RCC 7860 (cell line): ENCODE measurements at regions not wholly inside any gene's neighbourhood (a gene's known extent, or its start where the extent isn't known, plus 50 kb on each side); places are given as distances from the start of the nearest gene placed in this dataset.
"Not testable (repeated sequence)": the region's sequence is repeated elsewhere in the genome, so short reads cannot be mapped to it uniquely, and the experiment has no call there.

ENCODE experiments used
- DNase-seq: peaks from one replicate; pipeline ENCODE4 v3.0.0-alpha.2; 2015; ENCODE audit warnings: low spot score
- FAIRE-seq: peaks from 2 replicates; lab custom pipeline; 2012; peaks lifted over from hg19 to GRCh38; lab: Jason Lieb, UNC

DNA sequence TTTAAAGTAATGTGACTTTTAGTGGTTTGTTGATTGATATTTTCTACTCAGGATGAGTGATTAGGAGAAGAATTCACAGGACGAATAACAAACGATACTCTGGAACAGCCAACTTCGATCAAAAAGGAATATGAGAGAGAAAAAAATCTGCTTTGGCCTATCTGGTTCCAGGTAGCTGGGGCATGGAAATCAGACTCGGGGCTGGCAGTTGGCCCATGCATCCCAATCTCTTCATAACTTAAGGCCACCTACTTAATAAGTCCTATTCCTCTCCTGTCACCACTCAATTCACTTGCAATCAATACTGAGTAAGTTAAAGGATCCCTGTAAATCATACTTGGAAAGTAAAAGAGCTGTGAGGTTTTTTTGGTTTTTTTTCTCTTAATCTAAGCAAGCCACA lies 1116.2 kb downstream of the SORCS3 start:
- DNase-seq (no peak), FAIRE-seq (no peak)

DNA sequence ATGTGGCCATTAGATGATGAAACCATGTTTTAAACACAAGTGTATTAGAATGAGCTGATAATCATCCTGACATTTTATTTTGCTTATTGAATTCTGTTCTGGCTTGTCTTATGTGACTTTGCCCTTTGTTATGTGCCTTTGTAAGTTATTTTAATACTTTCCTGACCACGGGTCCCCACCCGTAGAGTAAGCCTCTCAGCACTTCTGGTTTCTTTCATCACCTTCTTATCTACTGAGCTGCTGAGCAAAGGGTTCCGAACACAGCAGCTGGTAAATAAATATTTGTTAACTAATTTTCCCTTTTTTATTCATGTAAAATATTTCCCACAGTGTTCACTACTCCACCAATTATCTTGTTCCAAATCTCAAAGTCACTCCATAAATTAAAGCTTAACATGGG lies 1115.3 kb downstream of the SORCS3 start:
- DNase-seq (no peak), FAIRE-seq (no peak)

DNA sequence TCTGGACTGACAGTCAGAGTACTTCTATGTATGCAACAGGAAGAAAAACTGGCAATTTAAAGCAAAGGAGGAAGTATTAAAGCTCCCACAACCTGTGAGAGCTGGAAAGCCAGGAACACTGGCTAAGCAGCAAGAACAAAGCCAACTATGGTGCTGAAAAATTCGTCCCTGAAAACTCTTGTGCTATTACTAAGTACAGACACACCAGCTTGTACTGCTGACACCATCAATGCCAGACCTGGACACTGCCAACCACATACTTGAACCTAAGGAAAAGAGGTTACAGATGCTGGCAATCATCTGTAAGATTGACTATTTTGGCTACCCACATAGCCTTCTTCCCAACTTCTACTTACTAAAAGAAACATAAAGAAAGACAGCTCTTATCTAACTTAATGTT lies 1110.6 kb downstream of the SORCS3 start:
- no peak for FAIRE-seq
- DNase-seq, result no peak

DNA sequence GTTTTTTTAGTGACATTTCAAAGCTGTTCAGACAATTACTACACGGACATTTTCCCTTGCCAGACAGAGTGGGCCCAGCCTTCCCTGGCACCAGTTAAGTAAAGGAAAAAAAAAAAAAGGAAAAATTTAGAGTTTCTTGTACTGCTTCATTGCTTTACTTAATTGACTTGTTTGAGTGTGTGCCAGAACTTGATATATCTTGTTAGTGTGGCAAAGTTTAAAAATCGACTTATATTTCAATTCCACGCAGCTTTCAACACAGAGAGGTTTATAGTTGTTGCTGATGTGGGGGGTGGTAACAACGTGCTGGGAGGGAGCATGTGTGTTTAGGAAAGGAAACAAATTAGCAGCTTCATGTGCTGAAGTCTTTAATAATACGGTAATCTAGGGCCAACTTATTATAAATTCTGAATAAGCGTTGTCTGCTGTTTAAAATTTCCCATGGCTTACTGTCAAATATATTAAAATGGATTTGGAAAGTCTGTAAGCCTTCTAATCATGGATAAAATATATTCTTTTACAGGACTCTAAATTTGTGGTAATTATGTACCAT lies 1104.6 kb downstream of the SORCS3 start:
- FAIRE-seq (no peak), DNase-seq (no peak)

DNA sequence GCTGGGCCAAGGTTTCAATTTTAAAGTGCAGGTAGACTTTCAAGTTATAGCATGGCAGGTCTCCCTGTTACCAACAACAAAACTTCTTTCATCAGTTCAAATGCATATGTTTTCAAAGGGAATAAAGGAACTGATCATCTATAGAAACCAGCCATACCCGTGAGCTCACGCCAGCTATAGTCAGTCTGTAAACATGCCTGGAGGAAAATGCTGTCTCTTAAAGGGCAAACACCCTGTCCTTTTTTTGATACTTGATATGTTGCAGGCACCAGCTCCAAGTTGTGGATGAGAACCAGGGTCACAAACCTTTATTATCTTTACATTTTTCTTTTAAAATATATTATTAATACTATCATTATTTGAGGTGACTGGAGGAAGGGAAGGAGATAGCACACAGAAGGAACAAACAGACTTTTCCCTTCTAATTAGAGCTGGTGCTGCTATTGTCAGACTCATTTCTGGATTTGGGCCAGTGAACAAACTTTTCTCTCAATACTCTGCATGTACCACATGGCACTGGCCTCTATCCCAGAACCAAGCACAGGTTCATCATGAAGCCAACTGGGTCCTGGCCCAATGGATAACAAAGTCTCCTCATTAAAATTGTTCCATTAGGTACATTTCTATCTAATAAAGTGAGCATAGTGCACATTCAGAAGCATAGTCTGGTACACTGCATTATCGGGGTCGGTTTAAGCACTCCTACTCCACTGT lies 1102.4 kb downstream of the SORCS3 start:
- DNase-seq (no peak), FAIRE-seq (no peak)

DNA sequence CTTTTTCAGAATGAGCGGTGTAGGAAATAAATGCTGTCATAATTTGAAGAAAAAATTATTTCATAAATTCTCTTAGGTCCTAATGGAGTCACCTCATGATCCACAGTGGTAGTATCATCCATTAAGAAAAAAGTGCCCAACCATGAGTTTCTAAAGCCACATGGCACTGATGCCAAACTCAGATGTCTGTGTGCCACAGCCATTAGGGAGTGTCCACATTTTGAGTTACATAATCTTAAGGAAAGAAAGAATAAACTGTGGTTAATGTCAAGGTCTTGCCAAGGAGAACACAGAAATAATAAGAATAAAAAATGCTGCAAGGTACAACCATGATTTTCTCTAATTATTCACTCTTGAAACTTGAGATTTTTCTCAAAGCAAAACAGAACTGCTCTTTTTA lies 1101.8 kb downstream of the SORCS3 start:
- no peak for DNase-seq
- no peak for FAIRE-seq

DNA sequence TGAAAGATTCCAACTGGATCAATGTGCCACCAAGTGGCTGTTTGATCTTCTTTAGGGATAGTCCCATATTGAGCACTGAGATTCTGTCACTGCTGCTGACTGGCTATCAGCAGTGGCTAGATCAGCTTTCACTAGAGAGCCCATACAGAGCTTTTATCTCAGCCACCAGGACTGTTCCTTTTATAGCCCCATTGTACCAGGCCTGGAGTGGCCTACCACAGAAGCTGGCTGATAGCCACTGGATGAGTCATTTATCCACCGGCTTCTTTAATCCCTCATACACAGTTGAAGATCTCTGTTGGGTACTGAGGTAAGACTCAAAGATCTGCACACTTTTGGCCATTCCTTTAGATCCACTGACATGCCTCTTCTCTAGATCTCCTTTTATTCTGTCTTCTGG lies 1101.1 kb downstream of the SORCS3 start:
- DNase-seq (no peak), FAIRE-seq (no peak)

DNA sequence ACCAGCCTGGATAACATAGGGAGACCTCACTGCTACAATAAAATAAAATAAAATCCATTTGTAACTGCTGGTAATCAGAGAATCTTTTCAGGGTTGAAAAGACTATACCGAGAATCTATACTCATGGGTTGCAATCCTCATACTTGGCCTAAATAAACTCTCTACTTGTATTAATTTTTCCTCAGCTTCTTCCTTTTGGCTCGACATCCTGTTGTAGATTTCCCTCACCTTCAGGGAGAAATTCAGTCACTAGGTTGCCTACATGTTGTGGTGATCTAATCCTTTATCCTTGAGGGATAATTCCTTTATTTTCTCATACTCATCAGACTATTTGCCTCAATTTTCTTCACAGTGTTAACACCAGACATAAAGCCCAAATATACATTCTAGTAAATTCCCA lies 1093.4 kb downstream of the SORCS3 start:
- FAIRE-seq (no peak), DNase-seq (no peak)

DNA sequence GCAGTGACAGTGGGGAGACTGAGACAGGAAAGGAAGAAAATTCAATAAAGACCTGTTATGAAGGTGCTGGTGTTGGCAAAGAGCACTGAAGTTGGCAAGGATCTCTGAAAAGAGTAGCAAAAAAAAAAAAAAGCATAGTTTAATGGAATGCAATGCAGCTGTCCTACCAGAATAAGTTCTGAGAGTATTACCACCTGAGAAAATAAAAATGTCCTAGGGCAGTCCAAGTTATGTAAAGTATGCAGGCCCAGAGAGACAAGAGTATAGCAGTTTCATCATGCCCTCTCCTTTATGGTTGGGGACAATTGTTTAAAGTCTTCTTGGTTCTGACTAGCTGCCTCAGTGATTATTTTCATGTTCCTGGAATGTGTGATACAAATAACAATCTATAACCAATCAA lies 1092.8 kb downstream of the SORCS3 start:
- FAIRE-seq (no peak), DNase-seq (no peak)

DNA sequence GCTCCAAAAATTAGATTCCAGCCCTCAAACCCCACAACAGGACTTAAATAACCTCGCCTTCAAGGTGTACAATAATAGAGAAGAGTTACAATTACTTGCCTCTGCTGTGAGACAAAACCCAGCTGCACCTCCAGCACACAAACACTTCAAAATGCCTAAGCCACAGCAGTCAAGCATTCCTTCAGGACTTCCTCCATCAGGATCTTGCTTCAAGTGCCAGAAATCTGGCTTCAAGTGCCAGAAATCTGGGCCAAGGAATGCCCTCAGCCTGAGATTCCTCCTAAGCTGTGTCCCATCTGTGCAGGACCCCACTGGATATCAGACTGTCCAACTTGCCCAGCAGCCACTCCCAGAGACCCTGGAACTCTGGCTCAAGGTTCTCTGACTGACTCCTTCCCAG lies 1088.3 kb downstream of the SORCS3 start:
- FAIRE-seq (no peak), DNase-seq (no peak)

DNA sequence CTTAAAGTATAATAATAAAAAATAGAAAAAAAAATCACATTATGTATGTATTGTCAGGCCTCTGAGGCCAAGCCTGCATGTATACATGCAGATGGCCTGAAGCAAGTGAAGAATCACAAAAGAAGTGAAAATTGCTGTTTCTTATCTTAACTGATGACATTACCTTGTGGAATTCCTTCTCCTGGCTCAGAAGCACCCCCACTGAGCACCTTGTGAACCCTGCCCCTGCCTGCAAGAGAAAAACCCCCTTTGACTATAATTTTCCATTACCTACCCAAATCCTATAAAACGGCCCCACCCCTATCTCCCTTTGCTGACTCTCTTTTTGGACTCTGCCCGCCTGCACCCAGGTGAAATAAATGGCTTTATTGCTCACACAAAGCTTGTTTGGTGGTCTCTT lies 1086.5 kb downstream of the SORCS3 start:
- not testable (repeated sequence) for FAIRE-seq, DNase-seq

DNA sequence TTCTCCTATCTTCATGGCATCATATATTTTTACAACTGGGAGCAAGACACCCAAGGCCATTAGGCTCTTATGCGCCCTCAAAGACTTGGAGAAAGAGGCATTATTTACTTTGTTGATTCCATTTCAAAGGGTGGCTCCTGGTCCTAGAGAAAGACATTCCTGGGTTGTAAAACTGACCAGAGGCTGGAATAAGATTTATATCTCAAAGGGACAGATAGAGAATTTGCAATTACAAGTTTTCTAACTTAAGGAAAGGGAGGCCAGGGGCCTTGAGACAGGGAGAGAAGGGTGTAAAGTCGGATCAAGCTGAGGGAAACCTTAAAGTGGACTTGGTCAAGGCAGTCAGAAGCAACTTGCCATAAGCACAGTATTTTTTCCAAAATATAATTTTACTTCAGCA lies 1086.0 kb downstream of the SORCS3 start:
- no peak for DNase-seq
- no peak for FAIRE-seq

DNA sequence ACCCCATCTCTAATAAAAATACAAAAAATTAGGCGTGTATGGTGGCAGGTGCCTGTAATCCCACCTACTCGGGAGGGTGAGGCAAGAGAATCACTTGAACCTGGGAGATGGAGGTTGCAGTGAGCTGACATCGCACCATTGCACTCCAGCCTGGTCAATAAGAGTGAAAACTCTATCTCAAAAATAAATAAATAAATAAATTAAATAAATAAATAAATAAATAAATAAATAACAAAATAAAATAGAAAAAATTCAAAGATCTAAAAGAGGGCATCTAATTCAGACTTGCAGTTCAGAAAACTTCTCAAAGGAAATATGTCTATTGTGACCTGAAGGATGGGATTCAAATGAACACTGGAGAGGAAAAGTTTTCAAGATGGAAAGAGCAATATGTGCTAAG lies 1085.1 kb downstream of the SORCS3 start:
- FAIRE-seq (no peak), DNase-seq (no peak)

DNA sequence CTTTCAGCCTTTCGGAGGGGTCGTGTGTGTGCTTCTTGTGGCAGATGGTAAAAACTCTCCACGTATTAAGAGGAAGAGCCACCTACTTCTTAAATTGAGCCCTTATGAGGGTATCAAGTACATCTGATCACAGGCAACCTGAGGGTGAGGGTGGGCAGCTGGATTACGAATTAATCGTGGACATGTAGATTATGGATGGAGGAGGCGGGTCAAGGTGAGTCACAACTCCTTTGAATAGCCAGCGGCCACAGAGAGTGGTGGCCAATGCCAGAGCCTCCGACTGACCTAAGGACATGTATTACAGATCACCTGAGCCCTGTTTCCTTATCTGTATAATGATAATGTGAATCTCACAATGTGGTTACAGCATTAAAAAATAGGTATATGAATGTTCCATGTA lies 1083.9 kb downstream of the SORCS3 start:
- no peak for DNase-seq
- FAIRE-seq, result no peak

DNA sequence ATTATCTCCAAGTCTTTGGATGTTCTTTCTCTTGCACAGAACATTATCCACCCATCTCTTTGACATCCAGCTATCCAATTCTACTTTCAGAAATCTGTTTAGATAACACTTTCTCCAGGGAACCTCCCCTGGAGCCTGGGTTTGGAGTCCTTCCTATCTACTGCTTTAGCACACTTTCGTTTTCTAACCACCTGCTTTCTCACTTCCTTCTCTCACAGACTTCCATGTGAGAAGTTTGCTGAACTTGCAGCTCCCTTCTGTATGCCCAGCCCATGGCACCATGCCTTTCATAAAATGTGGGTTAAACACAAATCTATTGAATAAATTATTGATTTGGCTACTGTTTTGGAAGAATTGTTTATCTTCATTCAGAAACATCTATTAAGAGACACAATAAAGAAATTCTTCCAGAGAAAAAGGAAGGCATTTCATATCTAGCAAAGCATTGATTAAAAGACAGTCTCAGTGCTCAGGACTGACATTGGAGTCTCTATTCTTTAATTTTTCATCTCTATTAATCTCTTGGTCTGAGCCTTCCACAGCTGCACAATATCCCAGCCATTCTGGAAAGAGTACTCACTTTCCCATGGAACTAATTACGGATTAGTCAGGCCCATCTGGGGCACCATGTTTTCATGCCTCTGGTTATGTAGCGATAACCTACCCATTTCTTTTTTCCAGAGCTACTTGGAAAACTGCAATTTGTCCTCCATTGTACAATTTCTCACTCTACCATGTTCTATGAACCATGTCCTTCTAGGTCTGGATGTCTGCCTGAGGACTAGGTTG lies 1077.3 kb downstream of the SORCS3 start:
- FAIRE-seq (no peak), DNase-seq (no peak)

DNA sequence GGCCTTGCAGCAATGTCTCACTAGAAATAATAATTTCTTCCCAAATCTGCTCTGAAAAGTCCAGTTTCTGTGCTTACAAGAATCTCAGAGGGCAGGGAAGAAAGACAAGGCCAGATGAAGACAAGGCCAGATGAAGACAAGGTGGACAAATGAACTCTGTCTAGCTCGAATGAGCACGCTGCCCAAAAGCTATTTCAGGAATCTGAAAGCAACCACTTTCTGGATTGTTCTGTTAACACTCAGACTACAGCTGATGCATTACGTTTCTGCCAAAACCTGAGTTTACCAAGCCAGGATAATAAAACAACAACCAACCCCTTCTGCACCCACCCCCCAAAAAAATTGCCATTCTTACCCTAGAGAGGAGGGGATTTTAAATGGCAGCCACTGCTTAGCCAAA lies 1073.6 kb downstream of the SORCS3 start:
- no peak for DNase-seq
- FAIRE-seq, result no peak

DNA sequence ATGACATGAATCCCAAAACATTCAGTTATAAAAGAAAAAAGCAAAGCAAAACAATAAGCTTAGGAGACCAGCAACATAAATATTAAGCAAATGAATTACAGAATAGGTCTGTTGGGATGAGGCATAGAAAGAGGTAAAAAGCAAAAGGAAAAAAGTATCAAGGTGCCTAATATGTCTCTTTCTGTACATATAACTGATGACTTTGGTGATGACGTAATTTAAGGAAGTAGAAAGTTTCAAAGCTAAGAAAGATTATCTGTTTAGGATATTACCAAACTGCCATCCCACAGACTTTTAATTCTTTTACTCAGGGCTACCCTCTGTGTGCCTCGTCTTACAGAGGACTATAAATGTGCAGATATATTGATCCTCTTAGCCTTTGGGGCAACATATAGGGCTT lies 1066.5 kb downstream of the SORCS3 start:
- DNase-seq (no peak), FAIRE-seq (no peak)

DNA sequence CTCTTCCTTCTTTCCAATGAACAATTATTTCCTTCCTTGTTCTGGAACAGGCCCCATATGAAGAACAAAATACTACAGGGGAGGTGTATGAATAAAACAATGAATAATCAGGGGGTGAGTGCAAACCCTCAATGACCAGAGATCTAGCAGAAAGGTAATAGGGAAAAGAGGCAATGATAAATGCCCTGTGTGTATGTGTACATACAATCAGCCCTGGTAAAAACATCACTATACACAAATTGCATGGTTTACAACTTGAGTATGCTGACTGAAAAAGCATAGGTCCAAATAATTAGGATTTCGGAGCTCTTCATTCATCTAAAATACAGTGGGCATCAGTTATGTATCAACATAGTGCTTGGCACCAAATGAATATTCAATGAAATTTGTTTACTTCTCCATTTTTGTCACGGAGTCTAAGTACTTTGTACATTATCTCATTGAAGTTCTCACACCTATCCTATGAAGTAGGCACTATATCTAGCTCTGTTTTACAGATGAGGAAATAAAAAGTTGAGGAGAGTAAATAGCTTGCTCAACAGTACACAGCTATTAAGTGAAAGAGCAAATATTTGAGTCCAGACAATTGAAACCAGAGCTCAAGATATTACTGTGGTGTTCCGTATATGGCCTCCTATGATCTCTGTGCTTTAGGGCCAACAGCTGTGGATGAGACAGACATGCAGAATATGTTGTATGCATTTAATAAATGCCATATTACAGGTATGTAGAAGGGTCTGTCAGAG lies 1065.4 kb downstream of the SORCS3 start:
- no peak for DNase-seq
- no peak for FAIRE-seq

DNA sequence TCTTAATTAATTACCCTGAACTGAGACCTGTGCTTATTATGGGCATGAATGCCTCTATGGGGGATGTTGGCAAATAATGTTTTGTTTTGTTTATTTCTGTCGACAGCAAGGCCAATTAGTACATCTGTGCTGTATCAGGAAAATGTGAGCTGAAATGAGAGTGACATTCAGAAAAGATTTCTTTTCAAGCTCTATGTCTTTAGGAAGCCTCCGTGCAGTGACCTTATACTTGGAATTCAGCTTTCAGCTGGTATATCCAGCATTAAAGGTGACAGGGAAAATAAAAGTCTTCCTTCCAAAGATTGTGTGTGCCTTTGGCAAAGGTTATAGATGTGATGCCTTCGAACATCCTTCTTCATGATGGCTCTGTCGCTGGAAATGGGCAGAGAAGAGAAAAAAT lies 1061.1 kb downstream of the SORCS3 start:
- DNase-seq, result no peak
- FAIRE-seq, result no peak

DNA sequence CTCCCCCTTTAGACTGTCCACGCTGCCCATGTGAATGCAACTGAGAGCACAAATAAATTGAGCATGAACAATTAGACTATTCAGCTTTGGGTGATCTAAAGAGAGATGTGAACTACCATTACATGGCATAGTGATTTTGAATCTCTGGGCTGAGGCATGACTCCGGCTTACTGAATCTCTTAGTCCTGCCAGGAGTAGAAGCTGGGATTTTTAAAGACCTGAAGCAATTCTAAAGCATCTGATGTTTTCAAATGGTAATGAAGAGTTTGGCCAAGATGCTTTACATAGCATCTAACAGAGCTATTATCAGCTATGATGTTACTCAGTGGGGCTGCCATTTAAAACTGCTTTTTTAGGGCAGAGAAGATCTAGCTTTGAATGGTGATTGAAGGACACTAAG lies 1059.1 kb downstream of the SORCS3 start:
- DNase-seq, result no peak
- no peak for FAIRE-seq

DNA sequence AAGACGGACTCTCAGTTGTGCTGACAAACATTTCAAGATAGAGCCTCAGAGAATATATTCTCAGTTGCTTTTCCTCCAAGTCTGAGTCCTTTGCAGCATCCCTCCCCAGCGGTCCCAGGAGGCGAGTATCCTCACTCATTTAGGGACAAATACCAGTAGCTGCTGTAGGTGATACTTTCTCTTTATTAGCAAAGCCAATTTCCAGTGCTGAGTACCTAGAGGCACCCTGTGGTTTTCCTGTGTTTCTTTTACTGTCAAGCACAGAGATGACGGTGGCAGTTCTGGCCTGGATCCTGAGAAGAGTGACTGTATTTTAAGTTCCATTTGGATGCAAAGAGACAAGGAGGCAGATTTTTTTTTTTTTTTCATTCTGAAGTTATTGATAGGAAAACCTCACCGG lies 1058.4 kb downstream of the SORCS3 start:
- DNase-seq (no peak), FAIRE-seq (no peak)

DNA sequence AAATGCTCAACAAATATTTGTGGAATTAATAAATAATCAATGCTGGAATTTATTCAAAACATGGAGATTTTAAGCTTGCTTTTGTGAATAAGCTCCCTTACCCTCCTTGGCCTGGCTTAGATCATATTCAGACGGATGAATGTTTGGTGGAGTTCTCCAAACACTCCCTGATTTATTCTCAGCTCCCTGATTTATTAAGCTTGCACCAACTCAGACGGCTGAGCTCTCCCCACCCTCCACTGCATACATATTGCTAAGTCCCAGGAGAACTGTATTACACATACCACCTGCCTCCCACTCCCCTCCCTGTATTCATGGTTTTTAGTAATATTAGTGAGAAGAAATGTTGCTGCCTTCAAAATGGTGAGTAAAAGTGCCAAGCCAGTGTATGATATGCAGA lies 1057.5 kb downstream of the SORCS3 start:
- FAIRE-seq, result no peak

More for the DNA sequence above, 1057.5 kb downstream of the SORCS3 start:
- no peak for DNase-seq
